ENCODE measurements at regions not wholly inside any gene's neighbourhood (a gene's known extent, or its start where the extent isn't known, plus 50 kb on each side); places are given as distances from the start of the nearest gene placed in this dataset.
A peak's percentile ranks its signal among the peaks of the same experiment; 100 is the strongest.

- H3K79me2 ChIP-seq (ENCODE audit: control insufficient read depth, insufficient read depth, low read length), result no peaks in the 10 kb centered on the region
- H3K4me3 ChIP-seq, result no peak overlapping the region
- H3K9ac ChIP-seq (ENCODE audit: insufficient read depth in 1 of 2, low read depth in 2 of 2, low read length in 2 of 2), result no peak overlapping the region
- H3K9me1 ChIP-seq (ENCODE audit: control insufficient read depth, insufficient read depth, low read length), result no peaks in the 10 kb centered on the region
- H2AFZ ChIP-seq (ENCODE audit: low read depth, low read length), result no peak overlapping the region
- H3K27ac ChIP-seq (ENCODE audit: extremely low read depth, low read depth, low read length), result no peak overlapping the region
- H3K4me2 ChIP-seq (ENCODE audit: insufficient read depth, low read length), result no peak overlapping the region
- 10% methylated on average over 8 of the region's 8 CpGs for WGBS (ENCODE audit: insufficient coverage, low coverage, missing lambda C conversion rate)
- CTCF ChIA-PET (ENCODE audit: low intra/inter-chr PET ratio), result no interaction called here
- POLR2A ChIA-PET, result interaction anchor here (1.0 kb wide), 1 partner anchor 17 kb away, joined by 3 read pairs; no protein-coding TSS in a partner anchor
- no peaks in the 10 kb centered on the region for H3K36me3 ChIP-seq (ENCODE audit: control insufficient read depth, insufficient read depth, low read length)
- TF ChIP-seq, protein P1, sequence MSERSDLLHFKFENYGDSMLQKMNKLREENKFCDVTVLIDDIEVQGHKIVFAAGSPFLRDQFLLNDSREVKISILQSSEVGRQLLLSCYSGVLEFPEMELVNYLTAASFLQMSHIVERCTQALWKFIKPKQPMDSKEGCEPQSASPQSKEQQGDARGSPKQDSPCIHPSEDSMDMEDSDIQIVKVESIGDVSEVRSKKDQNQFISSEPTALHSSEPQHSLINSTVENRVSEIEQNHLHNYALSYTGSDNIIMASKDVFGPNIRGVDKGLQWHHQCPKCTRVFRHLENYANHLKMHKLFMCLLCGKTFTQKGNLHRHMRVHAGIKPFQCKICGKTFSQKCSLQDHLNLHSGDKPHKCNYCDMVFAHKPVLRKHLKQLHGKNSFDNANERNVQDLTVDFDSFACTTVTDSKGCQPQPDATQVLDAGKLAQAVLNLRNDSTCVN (CRISPR knock-in tag; IDR thresholded peaks at IDR 0.05), result no peak
- TF ChIP-seq, protein P2, sequence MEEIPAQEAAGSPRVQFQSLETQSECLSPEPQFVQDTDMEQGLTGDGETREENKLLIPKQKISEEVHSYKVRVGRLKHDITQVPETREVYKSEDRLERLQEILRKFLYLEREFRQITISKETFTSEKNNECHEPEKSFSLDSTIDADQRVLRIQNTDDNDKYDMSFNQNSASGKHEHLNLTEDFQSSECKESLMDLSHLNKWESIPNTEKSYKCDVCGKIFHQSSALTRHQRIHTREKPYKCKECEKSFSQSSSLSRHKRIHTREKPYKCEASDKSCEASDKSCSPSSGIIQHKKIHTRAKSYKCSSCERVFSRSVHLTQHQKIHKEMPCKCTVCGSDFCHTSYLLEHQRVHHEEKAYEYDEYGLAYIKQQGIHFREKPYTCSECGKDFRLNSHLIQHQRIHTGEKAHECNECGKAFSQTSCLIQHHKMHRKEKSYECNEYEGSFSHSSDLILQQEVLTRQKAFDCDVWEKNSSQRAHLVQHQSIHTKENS (CRISPR knock-in tag; IDR thresholded peaks at IDR 0.05), result no peak
- TF ChIP-seq GTF2E2 (tag; IDR thresholded peaks at IDR 0.05) (no peak), PRPF4 (IDR thresholded peaks at IDR 0.05; ENCODE audit: insufficient read depth, low read depth, low read length, poor library complexity, severe bottlenecking) (no peak), ZNF696 (CRISPR knock-in tag; conservative IDR thresholded peaks at IDR 0.05) (no peak), FOXJ2 (tag; IDR thresholded peaks at IDR 0.05) (no peak), KHSRP (IDR thresholded peaks at IDR 0.05) (no peak), CEBPB (tag; IDR thresholded peaks at IDR 0.05) (peak; percentile 34; the same call in 1 of the 2 replicates)
- H3K9me3 ChIP-seq (replicated peaks; ENCODE audit: control insufficient read depth, insufficient read depth, low read depth, low read length), result no peaks in the 10 kb centered on the region
- no peaks in the 10 kb centered on the region for H3K4me1 ChIP-seq (replicated peaks in 1 of 2; ENCODE audit: control insufficient read depth in 2 of 2, insufficient read depth in 2 of 2, low read length in 2 of 2)
- no peaks in the 10 kb centered on the region for H4K20me1 ChIP-seq (replicated peaks; ENCODE audit: control insufficient read depth, insufficient read depth, low read length)
- ATAC-seq (no peak), FAIRE-seq (no peak), DNase-seq (ENCODE audit: extremely low read depth in 1 of 4, low spot score in 3 of 4) (no peak)
- intact Hi-C loops (cut with micrococcal nuclease) (no loop called here), in situ Hi-C loops (cut with MboI) (no loop called here)
- H3K27me3 ChIP-seq (ENCODE audit: control insufficient read depth in 2 of 2, insufficient read depth in 2 of 2, low read length in 2 of 2), result peaks cover 6 to 17% of the 10 kb centered on the region in 2 experiments; a peak in 3 of 5 replicates
- no TSS peak for BruUV-seq (replicated peaks)
Observed at GRCh38 chr5:68673106-68673822, 420.6 kb upstream of the SLC30A5 start.

All from K562 (cell line).